H4 (cell line): ENCODE measurements at regions not wholly inside any gene's neighbourhood (a gene's known extent, or its start where the extent isn't known, plus 50 kb on each side); places are given as distances from the start of the nearest gene placed in this dataset.

ENCODE experiments used
- DNase-seq: peaks from one replicate; pipeline ENCODE4 v3.0.0-alpha.2; 2015; ENCODE audit warnings: low spot score

DNA sequence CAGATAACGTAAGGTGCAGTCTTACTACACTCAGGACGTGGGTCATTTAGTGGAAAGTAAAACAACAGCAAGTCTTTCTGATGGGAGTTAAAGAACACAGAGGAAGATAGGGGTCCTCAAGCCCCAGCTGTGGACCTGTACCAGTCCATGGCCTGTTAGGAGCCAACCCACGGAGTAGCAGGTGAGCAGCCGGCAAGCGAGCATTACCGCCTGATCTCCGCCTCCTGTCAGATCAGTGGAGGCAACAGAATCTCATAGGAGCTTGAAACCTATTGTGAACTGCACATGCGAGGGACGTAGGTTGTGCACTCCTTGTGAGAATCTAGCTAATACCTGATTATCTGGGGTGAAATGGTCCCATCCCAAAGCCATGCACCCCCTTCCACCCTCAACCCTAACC lies 1180.8 kb downstream of the FSTL5 start:
- DNase-seq, result no peak

- DNase-seq, result no peak
These were observed 1161.4 kb downstream of the FSTL5 start for GRCh38 chr4:161002386-161002785.

DNA sequence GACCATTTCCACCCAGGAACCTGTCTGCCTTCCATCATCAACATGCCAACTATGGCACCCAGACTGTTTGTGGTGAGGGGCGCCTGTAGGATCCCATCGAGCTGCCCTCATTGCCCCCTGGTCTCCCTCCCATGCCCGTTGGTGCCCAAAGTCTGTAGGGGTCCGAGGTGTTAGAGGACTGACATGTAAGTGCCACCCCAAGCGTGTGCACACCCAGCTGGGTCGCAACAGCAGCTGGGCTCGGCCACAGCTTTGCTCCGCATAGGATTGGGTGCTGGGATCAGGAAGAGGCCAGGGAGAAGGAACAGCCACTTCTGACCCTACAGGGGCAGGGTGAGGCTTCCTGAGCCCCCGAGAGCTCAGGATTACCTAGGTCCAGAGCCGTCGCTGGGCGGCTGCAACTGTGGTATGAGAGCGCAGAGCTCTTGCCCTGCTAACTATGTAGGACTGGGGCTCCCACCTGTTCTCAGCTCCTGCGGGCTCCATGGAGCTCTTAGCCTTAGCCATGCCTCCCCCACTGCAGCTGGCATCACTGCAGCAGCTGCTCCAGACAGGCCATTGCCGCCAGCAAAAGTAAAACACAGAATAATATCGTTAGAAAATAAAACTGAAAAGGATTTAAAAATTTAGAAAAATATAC lies 1160.3 kb downstream of the FSTL5 start:
- no peak for DNase-seq

GRCh38 chr4:161005746-161006145 lies 1158.1 kb downstream of the FSTL5 start:
- DNase-seq, result no peak

- DNase-seq, result no peak
These were observed 1155.3 kb downstream of the FSTL5 start for GRCh38 chr4:161008527-161008926.

DNA sequence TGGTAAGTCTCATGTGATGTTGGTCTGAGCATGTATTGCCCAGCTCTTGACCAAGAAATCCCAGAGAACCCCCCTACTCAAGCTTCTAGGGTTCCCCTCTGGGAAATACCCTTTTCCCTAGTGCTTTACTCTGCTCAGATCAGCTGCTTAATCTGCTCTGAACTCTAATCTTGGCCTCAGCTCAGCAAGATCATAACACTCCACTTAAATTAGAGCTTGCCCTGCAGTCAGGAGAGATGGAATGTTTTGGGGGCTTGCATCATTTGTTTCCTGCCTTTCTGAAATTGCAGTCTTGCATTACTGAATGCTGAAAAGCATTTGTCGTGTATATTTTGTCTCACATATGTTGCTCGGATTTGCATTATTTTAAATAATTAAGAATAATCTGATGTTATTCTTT lies 1153.6 kb downstream of the FSTL5 start:
- no peak for DNase-seq
